ENCODE measurements at regions not wholly inside any gene's neighbourhood (a gene's known extent, or its start where the extent isn't known, plus 50 kb on each side); places are given as distances from the start of the nearest gene placed in this dataset.

DNA sequence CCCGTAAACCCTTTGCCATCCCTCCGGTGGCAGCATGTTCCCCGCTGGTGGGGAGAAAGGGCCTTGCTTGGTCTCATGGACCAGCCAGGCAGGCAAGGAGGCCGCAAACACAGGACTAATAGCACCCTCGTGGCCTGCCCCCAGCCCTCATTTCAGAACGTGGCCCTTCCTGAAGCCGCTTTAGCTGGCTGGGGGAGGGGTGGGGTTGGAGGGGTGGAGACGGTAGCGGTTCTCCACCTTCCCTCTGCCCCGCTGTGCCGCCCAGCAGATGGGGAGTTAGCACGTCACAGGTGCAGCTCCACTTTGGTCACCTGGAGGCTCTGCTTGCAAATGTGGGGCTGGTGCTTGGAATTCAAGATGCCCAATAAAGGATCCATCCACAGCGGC is 59.3 kb upstream of the URI1 start:
- H3T11ph ChIP-seq (ENCODE audit: low read length): no peak overlapping the region
- H3K4me1 ChIP-seq (ENCODE audit: insufficient read depth, low read length): no peaks in the 10 kb centered on the region; the same call in 1 of the 2 replicates
- H3K27me3 Mint-ChIP-seq (ENCODE audit: low read depth): peaks cover 23% of the 10 kb centered on the region
- H3K27me3 ChIP-seq (ENCODE audit: insufficient read depth, low read length): no peaks in the 10 kb centered on the region
- no peak overlapping the region for H2BK20ac ChIP-seq (ENCODE audit: low read depth, low read length, poor library complexity, severe bottlenecking)
- no peaks in the 10 kb centered on the region; a peak in 1 of 7 replicates for H3K36me3 Mint-ChIP-seq (ENCODE audit: insufficient read depth in 1 of 3, low read depth in 3 of 3)
- no peak overlapping the region for H2AFZ ChIP-seq (ENCODE audit: low read length)
- no peak overlapping the region for H4K8ac ChIP-seq (replicated peaks; ENCODE audit: insufficient read length, low read depth, low read length)
- no peak overlapping the region for H3K18ac ChIP-seq (ENCODE audit: insufficient read length, low read depth, low read length)
- H3K4me2 ChIP-seq (ENCODE audit: insufficient read depth, insufficient read length, low read length): no peak overlapping the region
- H3K27ac Mint-ChIP-seq: no peak overlapping the region; a peak in 1 of 7 replicates
- no peak overlapping the region for H4K5ac ChIP-seq (ENCODE audit: insufficient read length, low read depth, low read length)
- H2AK5ac ChIP-seq (ENCODE audit: insufficient read length, low read length): no peak overlapping the region
- H2BK12ac ChIP-seq (ENCODE audit: insufficient read length, low read depth, low read length): no peak overlapping the region
- H3K9ac ChIP-seq (ENCODE audit: extremely low read depth, insufficient read length, low read length): no peak overlapping the region
- no peak overlapping the region for H3K4me3 Mint-ChIP-seq
- no peaks in the 10 kb centered on the region for H3K79me2 ChIP-seq (ENCODE audit: insufficient read depth, low read length)
- no peak overlapping the region for H2BK15ac ChIP-seq (ENCODE audit: low read depth, low read length)
- no CpG with 5 or more reads among the region's 13 CpGs for WGBS (ENCODE audit: extremely low coverage, insufficient read length, low lambda C conversion rate)
- H4K91ac ChIP-seq (ENCODE audit: insufficient read length, low read depth, low read length): no peak overlapping the region
- no peak overlapping the region for H2BK120ac ChIP-seq (ENCODE audit: low read depth, low read length, poor library complexity, severe bottlenecking)
- DNase-seq: peak; percentile 48
- no peaks in the 10 kb centered on the region for H3K23me2 ChIP-seq (ENCODE audit: insufficient read length, low read depth, low read length, poor library complexity, severe bottlenecking)
- H3K79me1 ChIP-seq (ENCODE audit: insufficient read depth, low read depth, low read length, poor library complexity, severe bottlenecking): no peaks in the 10 kb centered on the region
- H3K23ac ChIP-seq (ENCODE audit: insufficient read length, low read depth, low read length): no peak overlapping the region
- no peaks in the 10 kb centered on the region for H4K20me1 ChIP-seq (ENCODE audit: control insufficient read depth, insufficient read depth, insufficient read length)
- TF ChIP-seq, protein P1, sequence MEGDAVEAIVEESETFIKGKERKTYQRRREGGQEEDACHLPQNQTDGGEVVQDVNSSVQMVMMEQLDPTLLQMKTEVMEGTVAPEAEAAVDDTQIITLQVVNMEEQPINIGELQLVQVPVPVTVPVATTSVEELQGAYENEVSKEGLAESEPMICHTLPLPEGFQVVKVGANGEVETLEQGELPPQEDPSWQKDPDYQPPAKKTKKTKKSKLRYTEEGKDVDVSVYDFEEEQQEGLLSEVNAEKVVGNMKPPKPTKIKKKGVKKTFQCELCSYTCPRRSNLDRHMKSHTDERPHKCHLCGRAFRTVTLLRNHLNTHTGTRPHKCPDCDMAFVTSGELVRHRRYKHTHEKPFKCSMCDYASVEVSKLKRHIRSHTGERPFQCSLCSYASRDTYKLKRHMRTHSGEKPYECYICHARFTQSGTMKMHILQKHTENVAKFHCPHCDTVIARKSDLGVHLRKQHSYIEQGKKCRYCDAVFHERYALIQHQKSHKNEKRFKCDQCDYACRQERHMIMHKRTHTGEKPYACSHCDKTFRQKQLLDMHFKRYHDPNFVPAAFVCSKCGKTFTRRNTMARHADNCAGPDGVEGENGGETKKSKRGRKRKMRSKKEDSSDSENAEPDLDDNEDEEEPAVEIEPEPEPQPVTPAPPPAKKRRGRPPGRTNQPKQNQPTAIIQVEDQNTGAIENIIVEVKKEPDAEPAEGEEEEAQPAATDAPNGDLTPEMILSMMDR (conservative IDR thresholded peaks at IDR 0.05): no peak
- H3K56ac ChIP-seq (ENCODE audit: insufficient read length, low read depth, low read length): no peak overlapping the region
- no peak overlapping the region for H2BK5ac ChIP-seq (ENCODE audit: insufficient read length, low read length)
- H3K9me3 ChIP-seq (ENCODE audit: control insufficient read depth, low read depth, low read length): no peaks in the 10 kb centered on the region
- H3K27ac ChIP-seq (ENCODE audit: insufficient read length, low read depth, low read length): no peak overlapping the region
- H3K14ac ChIP-seq (ENCODE audit: insufficient read depth, low read length): peak overlapping the region; percentile 39; the same call in 1 of the 2 replicates
- no peak overlapping the region for H3K4ac ChIP-seq (ENCODE audit: low read depth, low read length)
- peaks cover 0 to 18% of the 10 kb centered on the region in 2 experiments; a peak in 3 of 4 replicates for H3K4me1 Mint-ChIP-seq
- H3K9me3 Mint-ChIP-seq: no peaks in the 10 kb centered on the region

All from H9 (cell line).